Femur (tissue), 1 donor: ENCODE measurements at regions not wholly inside any gene's neighbourhood (a gene's known extent, or its start where the extent isn't known, plus 50 kb on each side); places are given as distances from the start of the nearest gene placed in this dataset.

Experiments
- DNase-seq: peaks from one replicate; pipeline ENCODE4 v3.0.0-alpha.2; 2017

DNA sequence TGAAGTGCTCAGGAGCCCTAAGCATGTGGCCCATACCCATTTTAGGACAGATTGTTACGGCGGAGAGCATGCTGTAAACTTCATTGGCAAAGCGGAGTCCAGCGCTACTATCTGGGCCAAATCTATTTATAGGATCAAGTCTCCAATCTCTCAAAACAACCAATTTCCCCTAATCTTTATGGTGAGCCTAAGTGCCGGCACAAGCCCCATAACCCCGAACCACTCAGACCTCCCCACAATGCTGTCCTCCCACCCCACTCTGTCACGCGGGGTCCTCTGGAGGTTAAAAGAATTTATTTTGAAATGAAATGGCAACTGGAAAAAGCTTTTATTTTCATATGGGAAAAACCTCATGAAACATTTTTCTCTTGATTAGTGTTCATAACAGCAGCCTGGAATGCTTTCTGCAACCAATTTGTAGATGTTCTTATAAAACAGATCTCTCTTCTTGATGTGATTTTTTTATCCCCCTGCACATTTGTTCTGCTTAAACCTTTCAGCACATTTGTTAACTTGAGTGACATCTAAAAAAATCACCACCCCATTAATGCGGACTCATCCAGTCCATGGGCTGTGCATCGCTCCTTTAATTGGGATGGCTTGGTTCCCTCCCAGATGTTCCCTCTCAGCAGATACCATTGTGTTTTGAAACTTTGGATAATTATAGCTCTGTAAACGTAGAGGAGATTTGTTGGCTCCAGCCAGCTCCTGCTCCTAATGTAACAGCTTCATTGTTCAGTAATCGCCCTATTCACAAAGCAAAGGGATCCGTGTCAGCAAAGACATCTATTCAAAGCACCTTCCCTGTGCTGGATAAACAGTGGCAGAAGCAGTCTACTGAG is 323.6 kb downstream of the CD83 start:
- DNase-seq = peak; percentile 46

DNA sequence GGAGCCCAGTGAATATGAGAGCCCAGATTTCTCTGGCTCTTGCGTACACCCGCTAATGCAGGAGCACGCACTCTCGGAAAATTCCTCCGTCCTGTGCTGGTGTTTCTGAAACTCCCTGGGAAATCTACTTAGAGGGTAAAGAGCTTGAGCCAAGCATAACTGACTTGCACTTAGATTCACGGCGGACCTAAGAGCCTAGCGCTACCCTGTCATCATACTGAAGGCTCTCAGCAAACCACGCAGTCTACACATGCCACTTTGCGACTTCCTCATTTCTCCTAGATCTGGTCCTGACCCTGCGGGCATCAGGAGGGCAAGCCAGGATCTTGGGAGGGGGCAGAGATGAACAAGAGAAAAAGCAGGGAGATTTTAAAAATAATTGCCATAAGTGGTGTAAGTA is 324.7 kb downstream of the CD83 start:
- DNase-seq = no peak

DNA sequence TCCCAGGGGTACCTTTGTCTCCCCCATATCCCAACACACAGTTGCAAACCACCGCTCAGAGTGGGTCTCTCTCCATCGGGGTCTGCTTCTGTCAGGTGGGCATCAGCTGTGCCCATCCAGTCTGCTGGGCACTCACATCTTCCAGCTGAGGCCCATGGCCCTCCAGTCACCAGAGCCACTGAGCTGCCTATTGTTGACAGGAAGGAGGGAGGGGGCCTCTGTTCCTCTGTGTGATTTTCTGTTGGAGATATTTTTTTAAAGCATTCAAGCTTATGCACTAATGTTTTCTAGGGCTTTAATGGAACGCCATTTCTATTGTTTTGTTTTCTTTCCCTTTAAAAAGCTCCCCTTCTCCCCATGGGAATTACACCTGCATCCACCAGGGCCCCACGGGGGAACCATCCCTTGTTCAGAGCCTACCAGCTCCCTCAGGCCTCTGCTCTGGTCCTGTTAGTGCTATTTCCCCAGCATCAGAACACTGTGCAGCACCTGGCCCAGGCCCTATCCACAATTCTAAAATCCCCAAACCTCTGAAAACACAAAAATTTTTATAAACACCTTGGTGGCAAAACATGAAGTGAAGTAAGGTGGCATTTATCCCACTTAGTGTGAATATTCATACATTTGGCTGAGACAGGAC is 326.2 kb downstream of the CD83 start:
- DNase-seq = no peak

DNA sequence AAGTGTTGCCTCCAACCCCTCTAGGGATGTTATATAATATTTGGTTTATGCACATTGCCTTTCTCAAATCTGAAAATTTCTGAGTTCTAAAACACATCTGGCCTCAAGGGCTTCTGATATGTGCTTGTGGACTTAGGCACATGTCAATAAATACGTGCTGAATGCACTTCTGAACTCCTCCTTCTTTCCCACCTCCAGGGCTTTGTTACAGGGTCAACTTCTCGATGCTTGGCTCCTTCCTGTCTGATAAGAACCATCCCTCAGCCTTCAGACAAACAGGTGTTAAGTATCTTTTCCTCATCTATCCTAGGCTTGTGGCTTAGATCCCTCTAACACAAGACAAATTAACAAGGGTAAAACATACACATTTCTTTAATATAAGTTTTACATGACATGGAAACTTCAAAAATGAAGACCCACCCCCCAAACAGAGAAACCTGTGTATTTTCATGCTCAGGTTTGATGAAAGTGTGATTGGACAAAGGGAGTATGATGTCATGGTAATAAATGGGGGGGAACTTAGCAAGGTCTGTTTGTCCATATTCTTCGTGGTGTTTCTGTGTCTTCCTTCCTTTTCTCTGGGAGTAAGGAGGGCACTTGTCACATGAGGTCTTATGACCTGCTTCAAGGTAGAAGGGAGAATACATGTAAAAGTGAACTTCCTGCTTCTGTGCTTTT is 326.9 kb downstream of the CD83 start:
- no peak for DNase-seq

DNA sequence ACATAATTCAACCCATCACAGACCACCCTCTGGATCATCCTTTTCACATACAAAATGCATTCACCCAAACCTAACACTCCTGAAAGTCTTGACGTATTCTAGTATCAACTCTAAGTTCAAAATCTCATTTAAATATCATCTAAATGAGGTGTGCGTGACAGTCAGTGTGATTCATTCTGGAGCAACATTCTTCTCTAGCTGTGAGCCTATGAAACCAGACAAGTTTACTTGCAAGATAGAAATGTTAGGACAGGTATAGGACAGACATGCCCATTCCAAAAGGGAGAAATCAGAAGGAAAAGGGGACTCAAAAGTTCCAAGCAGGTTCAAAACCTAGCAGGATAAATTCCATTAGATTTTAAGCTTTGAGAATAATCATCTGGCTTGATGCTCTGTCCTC is 329.7 kb downstream of the CD83 start:
- DNase-seq = no peak

DNA sequence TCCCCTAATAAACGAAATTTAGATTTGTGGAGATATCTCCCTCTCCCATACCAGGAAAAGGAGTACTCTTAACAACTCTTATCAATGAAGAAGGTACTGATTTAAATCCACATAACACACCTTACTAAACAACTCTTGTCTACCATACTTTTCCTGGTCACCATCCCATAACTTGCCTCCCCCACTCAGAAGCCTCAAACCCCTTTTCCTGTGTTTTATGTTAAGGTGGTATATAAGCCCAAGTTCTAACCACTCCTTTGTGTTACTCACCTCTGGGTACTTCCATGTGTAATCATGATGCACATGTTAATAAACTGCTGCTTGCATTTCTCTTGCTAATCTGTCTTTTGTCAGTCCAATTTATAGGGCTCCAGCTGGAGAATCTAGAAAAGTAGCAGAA is 330.7 kb downstream of the CD83 start:
- DNase-seq = no peak

DNA sequence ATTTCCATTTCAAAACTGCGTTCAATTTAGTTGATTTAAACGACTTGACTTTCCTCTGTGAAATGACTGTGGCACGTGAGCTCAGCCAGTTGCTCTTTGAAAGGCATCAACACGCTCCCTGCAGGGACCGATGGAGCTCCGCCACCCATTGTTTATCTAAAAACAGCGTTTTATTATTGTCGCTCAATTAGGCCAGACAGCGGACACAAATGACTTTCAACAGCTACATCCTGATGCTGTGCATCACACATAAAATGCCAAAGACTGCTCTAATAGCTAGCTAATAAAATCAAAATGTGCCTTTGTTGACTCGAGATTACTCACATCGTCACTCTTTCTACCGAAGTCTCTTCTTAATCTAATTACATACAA is 332.5 kb downstream of the CD83 start:
- DNase-seq = no peak

DNA sequence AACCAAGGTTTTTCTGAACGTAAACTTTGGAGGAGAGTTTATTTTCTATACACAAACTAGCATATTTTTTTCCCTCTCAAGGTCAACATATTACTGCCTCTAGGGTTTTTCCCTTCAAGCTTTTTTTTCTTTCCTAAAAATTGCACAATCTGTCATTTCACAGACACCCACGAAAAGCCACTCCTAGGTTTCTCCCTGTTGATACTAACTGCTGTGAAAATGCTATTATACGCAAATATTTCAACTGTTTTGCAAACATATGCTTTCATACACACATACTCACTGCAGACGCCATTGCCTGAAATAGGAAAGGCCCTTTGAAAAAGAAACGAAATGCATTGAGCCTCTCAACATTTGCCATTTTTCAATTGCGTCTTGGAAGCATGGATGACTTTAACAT is 333.0 kb downstream of the CD83 start:
- no peak for DNase-seq

DNA sequence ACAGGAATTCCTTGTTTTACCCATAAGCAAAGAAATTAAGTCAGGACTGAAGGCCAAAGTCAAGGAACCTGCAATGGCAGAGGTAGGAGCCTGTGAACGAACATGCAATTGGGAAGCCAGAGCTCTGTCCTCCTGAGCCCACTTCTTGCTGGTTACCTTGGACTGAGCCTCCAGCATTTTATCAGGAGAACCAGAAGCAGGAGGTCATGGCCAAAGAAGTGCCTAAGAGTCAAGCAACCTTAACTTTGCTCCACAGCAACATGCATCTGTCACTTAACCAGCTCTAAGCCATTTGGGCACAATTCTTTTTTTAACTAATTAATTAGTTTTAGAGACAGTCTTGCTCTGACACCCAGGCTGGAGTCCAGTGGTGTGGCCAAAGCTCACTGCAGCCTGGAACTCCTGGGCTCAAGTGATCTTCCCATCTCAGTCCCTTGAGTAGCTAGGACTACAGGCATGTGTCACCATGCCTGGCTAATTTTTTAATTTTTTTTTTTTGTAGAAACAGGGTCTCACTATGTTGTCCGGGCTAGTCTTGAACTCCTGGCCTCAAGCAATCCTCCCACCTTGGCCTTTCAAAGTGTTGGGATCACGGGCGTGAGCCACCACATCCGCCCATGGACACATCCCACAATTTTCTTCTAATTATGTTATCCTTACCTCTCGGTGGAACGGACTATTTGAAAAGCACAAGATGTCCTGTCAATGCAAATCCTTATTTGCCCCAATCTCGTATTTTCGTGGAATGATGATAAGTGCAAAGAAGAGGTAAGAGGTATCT is 334.2 kb downstream of the CD83 start:
- no peak for DNase-seq

DNA sequence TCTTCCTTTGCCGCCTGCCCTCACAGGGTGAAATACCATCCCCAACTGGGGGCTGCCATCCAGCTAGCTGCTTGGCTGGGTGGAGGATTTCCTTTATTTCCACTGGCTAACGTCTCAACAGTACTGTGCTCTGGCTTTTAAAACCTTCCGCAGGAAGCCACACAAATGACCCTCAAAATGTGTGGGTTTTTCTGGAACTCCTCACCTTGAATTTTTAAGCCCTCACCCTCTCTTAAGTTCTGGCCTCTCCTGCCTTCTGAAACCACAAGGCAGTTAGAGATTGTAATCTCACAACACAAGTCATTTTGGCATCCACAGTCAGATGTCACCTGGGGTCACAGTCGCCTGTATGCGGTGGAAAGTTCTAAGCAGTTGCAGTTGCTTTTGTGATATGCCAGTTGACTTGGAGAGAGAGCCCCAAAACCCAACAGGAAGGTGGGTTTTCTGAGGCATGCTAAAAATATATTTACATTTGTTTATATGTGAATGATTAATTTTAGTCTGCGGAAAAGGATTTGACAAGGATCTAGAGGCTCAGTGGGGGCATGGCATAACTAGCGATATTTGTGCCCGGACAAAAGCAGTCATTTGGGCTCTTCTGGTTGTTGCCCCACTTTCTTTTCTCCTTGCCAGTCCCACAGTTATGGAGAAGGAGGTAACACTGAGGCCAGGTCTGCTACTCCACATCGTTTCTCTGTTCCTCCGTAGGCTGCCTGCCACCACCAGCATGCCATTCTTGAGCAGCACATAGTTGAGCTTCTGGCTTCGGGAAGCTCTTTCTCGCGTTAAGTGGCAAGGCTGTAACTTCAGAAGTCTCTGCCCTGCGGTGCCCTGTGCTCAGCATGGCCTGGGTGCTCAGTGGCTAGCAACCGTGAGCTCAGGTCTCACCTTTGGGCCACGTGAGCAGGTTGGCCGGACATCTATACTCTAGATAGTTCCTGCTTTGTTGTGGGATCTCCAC is 335.3 kb downstream of the CD83 start:
- no peak for DNase-seq

DNA sequence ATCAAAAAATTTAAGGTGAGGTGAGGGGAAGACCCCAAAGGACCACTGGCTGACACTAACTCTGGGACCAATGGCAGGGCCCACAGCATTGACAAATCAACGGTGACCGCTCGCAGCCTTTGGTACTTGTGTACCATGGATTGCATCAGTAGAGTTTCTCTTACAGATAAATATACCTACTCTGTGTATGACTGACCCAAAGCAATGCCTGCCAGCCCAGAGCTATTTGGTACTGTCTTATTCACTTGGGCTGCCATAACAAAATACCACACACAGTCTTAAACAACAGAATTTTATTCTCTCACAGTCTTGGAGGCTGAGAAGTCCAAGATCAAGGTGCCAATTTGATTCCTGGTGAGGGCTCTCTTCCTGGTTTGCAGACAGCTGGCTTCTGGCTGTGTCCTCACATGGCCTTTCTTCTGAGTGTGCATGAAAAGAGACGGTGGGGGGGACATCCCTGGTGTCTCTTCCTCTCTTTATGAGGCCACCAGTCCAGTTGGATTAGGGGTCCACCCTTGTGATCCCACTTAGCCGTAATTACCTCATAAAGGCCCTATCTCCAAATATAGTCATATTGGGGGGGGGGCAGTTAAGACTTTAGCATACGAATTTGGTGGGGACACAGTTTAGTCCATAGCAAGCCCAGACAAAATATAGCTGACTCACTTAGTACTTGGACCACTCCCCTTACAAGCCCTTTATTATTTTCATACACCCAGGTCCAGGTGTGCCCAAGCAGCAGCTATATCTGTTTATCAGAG is 336.3 kb downstream of the CD83 start:
- no peak for DNase-seq

DNA sequence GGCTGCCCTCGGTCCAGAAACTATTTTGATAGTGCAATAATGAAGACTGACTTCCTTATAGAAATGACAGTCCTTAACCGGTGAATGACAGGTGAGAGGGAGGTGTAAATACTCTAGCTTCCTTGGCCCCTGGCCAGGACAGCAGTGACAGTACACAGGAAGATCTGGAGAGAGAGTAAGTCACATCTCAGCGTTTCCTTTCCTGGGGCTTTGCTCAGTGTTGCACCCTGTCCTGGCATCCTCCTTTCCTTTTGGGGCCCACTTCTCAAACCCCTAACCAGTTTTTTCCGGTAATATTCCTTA is 336.9 kb downstream of the CD83 start:
- no peak for DNase-seq

DNA sequence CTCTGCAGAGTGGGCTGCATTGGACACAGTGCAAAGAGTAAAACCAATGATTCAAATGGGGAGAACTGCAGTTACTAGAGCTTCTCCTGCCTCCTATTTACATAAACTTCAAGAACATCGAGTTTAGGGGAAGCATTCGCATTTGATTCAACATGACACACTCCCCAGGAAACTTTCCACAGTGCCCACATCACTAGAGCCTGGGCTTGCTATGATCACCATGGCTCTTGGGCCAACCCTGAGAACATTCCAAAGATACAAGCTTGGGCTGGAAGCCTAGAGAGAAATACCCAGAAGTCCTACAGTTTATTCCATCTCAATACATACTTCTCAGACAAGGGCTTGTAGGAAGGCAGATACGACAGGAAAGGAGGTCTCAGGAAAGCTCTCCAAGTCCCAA is 337.9 kb downstream of the CD83 start:
- DNase-seq = no peak

DNA sequence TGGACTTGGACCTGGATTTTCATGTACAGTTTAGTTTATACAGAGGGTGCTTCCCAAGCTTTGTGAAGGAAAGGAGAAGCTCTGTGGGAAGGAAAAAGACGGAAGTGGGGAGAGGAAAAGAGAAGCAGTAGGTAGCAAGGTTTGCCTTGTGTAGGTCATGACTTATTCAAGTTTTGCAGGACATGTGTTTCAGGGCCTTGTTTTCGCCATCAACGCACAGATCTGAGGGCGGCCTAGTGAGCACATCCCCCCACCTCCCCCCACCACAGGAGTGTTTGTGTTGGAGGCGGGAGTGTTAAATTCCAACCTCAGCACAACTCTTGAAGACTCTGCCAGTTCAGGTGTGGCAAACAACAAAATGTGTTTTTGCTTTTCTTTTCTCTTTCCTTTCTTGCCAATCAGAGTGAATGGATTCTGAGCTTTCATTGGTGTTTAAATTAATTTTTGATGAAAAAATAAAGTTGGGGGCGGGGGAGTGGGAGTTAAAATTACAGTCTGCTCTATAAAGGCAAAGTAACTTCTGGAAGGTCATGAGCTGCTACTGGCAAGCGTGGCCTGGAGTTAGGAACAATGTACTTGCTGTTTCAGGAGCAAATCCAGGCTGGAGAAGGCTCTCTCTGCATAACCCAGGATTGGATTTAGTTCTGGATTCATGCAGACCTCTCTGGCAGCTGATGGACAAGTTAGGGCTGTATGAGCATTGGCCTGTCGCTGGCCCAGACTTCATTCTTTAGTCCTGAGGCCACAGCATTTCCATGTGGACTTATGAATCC is 338.5 kb downstream of the CD83 start:
- DNase-seq = no peak

DNA sequence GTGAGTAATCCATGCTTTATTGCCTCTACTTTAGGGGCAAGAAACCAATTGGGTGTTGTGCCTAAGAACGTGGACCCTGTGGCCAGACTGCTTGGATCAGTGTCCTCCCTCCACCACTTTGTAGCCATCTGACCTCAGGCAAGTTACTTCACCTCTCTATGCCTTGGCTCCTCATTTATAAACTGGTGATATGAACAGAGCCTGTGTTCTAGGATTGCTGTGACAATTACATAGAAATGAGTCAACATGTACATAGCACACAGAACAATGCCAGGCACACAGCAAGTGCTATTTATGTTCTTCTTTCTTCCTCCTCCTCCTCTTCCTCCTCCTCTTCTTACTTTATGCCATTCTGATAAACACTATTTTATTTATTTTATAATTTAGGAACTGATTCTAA is 339.4 kb downstream of the CD83 start:
- DNase-seq = no peak

DNA sequence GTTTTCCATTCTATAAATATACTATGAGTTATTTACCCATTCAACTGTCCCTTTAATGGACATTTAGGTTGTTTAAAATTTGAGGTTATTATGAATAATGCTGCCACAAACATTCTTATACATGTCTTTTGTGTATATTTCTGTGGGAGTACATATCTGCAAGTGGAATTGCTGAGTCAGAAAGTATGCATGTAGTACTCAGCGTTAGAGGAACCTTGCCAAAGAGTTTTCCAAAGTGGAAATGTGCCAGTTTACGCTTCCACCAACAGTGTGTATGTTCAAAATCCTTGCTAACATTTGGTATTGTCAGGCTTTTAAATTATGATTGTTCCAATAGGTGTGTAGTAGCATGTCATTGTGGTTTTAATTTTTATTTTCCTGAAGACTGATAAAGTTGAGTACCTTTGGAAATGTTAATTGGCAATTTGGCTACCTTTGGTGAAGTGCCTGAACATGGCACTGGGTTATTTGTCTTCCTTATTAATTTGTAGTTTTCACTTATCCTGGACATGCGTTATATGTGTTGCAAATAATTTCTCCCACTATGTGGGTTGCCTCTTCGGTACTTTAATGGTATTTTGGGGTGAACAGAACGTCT is 341.2 kb downstream of the CD83 start:
- no peak for DNase-seq

DNA sequence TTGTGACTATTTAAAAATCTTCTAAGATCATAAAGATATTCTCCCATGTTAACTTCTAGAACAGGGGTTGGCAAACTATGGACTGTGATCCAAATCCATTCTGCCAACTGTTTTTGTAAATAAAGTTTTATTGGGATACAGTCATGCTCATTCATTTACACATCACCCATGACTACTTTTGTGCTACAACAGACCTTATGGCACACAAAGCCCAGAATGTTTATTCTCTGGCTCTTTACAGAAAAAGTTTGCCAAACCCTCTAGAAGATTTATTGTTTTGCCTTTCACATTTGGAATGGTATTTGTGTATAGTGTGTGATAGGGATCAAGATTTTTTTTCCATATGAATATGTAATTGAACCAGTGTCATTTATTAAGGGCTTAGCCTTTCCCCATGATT is 341.7 kb downstream of the CD83 start:
- DNase-seq = no peak

DNA sequence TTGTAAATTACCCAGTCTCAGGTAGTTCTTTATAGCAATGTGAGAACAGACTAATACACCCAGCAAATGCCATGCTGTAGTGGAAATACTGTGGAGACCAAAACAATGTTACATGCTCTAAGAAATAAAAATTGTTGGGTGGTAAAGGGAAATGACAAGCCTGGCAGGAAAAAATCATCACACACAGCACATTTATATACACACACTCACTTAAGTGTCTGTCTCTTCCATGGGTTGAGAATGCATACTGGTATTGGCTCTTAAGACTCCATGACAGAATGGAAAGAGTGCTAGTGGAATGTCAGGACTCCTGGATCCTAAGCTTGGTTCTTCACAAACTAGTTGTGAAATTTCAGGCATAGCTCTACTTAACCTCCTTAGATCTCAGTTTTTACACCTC is 343.0 kb downstream of the CD83 start:
- DNase-seq = no peak

DNA sequence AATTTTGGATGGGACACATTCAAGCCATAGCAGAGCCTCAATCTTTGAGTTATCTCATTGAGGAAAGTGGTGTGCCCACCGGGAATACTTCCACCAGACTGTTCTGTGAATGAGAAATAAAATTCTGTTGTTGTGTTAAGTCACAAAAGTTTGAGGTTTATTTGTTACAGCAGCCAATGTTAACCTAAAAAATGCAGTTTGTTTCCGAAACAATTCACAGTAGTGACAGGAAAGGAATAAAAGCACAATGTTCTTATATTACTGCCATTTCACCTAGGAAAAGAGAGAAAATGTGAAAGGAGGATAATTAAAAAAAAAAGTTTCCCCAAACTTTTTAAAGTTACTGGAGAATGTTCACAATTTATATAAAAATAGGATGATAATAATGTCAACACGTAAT is 344.6 kb downstream of the CD83 start:
- DNase-seq = no peak

DNA sequence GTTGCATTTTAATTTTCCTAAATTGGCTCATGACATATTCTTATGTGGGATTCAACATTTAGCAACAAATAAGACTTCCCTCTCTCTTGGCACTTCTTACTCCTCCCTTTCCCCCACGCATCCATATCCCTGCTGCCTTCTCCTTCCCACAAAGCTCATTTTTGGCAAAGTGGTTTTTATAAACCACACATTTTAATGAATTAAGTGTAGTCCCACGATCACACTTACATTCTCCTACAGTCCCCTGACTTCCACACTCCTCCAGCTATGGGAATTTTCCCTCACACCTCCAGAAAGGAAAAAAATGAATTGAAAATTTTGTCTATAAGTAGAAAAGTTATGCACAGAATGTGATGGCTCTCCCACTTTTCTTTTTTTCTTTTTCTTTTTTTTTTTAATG is 345.0 kb downstream of the CD83 start:
- no peak for DNase-seq
